NCI-H1417 (cell line): ENCODE measurements at regions not wholly inside any gene's neighbourhood (a gene's known extent, or its start where the extent isn't known, plus 50 kb on each side); places are given as distances from the start of the nearest gene placed in this dataset.

Source experiments
- DNase-seq, 3 experiments: peaks; one replicate each; lab custom pipeline; 2025; lab: John Stamatoyannopoulos, UW

DNA sequence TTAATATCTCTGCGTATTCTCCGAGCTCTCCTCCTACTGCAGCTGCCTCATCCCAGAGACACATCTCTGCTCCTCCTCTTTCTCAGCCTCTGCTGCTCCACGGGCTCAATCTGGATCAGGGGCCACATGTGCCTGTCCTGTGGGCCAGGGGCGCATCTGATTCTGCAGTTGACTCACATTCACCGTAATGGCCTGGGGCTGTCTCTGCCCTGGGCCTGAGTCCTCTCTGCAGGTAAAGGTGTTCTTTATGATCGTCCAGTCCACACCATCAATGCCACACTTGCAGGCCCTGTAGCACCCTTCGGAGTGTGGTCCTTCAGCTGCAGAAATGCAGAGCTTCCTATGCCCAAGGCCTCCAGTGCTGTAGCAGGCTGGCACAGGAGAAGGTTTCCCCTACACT lies 154.5 kb downstream of the OAT start:
- DNase-seq, result no peak

DNA sequence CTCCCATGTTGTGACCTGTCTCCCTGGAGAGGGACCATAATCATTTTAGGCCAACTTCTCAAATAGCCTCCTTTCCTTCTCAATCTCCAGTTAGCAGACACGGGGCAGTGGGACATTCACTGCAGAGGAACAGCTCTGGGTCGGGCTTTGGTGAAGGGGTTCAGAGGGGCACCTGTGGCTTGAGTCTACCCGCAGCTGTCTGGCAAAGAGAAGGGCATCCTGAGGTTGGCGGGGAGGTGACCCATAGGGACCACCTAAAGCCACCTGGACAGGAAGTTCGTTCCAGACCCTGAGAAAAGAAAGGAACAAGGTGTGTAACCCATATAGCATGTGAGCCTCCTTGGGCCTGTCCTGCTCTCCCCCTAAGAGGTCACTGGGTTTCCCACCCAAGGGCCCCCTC lies 155.0 kb downstream of the OAT start:
- DNase-seq, result no peak

DNA sequence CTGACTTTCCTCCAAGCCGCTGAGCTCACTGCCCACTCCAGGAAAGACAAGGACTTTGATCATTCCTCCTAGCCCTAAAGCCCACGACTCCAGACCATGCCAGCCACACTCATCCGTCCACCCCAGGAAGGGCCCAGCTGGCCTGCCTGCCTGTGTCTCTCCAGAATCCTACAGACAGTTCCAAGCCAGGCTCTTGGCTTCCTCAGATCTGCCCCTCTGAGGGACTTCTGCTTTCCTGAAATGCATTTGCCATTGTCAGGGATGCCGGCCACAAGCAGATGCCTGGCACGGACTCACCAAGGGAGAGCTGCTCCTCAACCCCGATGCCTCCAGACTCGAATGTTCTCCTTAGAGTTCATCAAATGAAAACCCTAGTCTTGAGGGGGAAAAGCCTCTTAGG lies 155.8 kb downstream of the OAT start:
- DNase-seq, result no peak

DNA sequence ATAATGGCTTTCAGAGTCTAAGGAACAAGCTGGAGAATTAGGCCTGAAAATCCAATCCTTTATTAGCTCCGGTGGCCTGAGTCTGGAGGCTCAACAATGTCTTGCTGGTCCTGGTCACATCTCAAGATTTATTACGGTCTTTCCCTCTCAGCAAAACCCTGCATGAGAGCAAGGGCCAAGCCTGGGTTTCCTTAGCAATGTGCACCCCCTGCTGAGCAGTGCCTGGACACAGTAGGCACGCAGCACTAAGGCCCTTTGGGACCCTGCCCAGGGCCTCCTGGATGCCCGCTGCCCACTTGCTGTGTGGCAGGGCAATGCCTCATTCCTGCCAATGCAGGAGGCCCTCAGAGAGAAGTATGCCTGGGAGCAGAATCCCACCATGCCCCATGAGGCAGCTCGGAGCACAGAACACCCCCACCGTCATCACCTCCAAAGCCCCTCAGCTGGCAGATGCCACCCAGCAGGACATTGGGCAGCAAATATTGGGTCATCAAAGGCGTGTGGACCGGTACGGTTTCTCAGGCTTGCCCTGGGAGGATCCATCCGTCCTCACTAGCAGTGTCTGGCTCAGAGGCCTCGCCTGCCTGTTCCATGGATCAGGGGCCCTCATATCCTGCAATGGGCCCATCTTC lies 156.4 kb downstream of the OAT start:
- no peak for DNase-seq

DNA sequence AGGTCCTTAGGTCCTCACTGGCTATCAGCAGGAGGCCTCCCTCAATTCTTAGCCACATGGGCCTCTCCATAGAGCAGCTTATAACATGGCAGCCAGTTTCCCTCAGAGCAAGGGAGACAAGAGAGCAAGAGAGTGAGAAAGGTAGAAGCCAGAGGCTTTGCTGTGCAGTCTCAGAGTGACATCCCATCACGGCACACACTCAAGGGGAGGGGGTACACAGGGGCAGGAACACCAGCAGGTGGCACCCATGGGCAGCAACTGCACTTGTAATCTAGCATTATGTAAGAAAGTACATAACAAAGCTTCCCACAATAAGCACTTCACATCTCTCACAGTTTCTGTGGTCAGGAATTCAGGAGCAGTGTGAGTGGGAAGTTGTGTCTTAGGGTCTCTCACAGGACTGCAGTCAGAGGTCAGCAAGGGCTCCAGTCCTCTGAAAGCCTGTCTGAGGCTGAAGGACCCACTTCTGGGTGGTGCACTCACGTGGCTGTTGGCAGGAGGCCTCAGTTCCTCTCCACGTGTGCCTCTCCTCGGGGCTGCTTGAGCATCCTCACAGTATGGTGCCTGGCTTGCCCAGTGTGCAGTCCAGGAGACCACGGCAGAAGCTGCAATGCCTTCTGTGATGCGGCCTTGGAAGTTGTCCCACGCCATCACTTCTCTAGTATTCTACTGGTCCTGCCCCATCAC lies 159.4 kb downstream of the OAT start:
- DNase-seq, result no peak

DNA sequence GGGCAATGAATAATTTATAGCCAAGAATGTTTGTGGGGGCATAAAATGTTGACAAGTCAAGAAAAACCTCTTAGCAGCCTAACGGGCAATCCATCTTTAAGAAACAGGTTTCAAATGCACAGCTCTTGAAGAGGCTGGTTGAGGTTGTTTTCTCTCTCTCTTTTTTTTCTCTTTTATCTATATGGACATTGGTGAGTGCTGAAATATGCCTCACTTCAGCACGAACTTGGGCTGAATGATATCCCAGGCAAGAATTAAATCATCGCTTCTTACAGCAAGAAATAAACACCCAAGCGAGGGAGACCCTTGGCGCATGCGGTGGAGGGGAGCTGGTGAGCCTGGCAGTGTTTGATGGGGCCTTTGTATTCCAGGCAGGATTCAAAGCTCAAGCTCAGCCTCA lies 160.9 kb downstream of the OAT start:
- no peak for DNase-seq

DNA sequence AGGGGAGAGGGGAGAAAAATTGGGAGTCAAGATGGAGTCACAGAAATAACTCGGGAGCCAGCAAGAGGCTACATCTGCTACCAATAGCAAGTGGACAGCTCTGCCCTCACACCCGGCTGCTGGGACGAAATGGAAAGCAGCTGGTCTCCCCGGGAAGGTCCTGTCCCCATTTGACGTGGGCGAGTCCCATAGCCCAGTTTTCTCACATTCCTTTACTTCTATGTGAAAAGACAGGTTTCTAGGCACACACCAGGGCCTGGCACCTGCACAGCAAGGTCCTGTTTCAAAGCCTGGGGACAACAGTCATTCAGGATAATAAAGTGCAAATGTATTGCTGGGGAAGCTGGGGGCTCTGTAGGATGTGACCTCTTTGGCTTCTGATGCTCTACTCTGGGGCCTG lies 162.6 kb downstream of the OAT start:
- DNase-seq, result no peak

DNA sequence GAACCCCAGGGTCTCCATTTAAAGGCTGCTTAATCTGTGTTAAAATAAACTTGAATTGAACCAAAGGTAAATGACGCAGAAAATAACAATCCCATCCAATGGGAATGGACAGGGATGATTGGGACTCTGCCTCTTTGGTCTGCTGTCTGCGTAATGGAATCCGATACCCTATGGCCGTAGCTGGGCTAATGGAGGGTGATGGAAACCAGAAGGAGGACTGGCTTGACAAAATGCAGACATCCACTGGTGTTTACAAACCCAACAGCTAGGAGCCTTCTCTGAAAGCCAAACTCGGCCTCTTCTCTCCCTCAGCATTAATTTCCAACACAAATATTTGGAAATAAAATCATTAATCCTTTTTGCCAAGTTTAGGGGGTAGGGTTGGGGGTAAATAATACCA lies 162.2 kb upstream of the CHST15 start:
- no peak for DNase-seq

DNA sequence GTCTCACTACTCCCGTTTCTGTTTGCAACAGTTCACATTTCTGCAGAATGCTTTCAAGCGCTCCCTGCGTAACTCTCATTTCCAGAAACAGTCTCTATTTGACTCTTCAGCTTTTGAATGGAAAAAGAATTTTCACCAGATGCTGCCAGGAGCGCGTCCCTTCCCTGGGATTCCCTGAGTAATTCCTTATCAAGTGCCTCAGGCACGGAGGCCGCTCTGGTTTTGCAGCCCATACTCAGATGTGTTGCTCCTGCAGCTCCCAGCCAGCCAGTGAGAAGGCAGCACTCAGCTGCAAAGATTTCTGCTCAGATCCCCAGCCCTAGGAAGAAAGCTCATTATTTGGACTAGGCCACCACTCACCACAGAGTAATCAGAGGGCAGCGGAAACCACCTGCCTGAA lies 161.1 kb upstream of the CHST15 start:
- DNase-seq, result no peak

DNA sequence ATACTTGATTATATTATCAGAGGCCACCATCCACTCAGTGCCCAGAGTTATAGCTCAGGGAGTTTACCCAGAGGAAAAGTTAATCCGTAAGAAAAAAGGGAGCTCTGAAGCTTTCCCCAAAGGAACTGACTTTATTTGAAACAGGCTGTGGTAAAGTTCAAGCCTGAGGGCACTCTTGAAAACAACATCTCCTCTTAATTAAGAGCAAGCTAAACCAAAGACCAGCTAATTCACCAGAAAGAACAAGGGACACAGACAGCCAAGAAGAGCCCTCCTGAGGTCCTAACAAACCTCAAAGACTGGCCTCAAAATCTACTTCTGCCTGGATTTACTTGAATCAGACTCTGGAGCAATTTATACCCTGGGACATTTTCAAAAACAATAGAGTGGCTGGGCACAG lies 159.6 kb upstream of the CHST15 start:
- DNase-seq, result no peak

DNA sequence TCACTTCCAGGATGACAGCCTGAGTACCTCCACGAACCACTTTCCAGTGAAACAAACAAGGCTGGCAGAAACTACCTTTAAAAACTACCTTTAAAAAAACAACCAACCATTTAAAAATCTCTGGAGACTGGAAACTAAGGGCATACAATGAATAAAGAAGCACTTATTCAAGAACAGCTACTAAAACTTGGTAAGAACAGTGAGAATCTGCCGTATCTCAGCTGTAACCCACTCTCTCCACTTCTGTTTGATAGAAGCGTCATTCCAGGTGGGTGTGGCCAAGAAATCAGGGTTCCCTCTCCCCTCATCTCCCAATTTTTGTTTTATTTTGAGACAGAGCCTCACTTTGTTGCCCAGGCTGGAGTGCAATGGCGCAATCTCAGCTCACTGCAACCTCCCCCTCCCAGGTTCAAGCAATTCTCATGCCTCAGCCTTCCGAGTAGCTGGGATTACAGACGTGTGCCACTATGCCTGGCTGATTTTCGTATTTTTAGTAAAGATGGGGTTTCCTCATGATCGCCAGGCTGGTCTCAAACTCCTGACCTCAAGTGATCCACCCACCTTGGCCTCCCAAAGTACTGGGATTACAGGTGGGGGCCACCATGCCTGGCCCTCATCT lies 158.8 kb upstream of the CHST15 start:
- DNase-seq, result no peak

DNA sequence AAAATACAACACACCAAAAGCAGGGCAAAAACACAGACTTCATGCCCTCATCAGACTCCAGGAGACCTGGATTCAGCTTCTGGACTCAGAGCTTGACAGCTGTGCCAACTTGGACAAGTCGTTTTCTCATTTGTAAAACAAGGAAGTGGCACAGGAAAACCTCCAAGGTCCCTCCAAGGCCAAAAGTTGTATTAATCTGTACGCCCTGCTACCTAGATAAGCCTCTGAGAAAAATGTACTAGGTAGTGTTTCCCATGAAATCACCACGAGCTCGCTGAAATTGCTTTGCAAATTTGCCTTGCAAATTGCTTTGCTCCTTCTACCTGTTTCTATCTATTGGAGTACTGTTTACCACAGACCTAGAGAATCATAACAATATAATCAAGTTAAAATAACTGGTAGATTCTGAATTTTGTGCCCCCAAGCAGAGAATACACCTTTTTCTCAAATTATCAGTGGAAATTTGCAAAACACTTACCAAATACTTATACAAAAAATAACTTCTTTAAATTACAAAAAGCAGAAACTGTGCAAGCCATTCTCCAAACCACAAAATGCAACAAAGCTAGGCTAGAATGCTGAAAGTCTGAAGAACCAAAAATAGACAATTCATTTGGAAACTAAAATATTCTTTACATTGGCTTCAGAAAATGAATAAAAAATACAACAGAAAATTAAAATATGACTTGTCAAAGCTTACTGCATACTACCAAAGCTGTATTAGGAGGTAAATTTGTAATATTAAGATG lies 158.1 kb upstream of the CHST15 start:
- DNase-seq, result no peak

DNA sequence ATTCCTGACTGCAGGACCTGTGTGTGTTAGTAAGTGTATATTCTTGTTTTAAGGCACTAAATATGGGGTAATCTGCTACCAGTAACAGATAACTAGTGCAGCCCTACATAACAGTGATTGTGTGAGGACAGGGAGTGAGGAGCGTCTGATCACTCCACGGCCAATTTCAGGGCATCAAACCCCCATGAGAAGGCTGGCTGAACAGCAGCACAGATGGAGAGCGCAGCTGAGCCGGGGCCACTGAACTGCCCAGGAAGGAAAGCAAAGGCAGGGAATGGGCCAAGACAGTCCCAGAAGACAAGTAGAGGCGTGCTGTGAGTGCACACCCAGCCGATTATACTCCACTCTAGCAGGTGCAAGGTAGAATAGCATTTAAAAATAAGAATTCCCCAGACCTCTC lies 157.1 kb upstream of the CHST15 start:
- DNase-seq, result peak; percentile 2 to 36 (median 10)

DNA sequence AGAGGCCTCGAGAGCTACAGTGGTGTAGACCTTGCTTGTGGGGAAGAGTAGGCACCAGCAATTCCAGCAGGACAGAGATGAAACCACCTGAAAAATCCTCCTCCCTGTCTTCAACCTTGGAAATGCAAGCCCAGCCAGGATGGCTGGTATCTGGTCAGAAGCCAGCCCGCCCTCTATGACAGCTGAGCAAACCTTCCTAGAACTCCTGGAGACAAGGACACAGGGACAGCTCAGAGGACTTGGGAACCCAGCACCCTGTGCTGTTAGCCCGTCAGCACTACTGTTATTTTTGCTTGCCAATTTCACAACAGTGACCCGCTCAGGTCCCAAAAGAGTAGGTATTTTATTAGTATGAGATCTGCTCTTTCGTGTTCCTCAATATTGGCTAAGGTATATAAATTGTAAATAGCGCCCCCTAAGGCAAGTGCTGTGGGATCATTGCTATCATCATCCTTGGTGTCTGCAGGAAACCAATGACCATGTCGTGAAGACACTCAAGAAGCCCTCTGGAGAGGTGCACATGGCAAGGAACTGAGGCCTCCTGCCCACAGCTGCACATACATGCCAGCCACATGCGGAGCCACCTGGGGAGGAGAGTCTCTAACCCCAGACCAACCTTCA lies 156.5 kb upstream of the CHST15 start:
- DNase-seq, result no peak

DNA sequence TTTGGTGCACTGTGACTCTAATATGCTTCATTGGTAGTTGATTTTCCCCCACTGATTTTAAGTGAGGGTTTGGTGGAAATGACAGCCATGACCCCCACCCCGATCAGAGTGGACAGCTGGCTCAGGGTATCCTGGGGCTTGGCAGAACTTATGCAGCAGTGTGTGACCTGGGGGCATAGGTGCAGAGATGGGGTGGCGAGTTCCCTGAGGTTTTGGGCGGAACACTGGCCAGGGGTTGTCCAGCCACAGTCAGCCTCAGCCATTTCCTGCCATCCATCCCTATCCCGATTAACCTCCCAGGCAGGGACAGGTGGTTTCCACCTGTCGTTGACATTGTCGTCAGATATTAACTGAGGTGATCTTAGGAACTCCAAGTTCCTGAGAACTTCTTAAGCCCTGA lies 155.8 kb upstream of the CHST15 start:
- no peak for DNase-seq

DNA sequence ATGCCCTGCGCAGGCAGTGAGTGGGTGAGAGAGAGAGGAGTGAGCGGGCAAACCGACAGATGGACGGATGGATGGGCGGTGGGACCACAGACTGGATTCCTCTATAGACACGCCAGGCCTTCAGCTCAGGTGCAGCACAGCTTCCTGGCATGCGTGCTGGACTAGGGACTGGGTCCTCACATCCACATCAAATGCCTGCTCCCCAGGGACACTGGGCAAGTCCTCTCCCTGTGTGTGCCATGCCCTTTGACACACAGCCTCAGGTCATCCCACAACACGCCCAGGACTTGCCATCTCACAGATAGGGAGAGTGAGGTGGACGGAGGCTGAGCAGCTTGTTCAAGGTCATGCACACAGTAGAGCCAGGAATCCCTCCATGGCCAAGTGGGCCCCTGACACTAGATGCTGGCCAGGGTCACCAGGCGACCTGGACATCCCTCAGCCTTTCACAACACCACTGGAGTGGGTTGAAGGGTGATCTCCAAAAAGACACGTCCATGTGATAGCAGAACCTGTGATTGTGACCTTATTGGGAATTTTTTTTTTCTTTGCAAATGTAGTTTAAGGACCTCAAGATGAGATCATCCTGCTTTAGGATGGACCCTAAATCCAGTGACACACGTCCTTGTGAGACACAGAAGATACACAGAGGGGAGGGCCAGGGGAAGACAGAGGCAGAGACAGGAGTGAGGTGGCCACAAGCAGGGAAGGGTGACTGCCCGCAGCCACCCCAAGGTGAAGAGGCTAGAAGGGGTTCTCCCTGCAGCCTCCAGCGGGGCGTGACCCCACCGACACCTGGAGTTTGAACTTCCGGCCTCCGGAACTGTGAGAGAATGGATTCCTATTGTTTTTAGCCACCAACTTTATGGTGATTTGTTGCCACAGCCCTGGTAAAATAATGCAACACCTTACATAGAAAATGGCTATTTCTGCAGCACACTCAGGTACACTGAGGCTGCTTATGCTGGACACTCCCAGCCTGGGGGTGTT lies 155.0 kb upstream of the CHST15 start:
- no peak for DNase-seq

DNA sequence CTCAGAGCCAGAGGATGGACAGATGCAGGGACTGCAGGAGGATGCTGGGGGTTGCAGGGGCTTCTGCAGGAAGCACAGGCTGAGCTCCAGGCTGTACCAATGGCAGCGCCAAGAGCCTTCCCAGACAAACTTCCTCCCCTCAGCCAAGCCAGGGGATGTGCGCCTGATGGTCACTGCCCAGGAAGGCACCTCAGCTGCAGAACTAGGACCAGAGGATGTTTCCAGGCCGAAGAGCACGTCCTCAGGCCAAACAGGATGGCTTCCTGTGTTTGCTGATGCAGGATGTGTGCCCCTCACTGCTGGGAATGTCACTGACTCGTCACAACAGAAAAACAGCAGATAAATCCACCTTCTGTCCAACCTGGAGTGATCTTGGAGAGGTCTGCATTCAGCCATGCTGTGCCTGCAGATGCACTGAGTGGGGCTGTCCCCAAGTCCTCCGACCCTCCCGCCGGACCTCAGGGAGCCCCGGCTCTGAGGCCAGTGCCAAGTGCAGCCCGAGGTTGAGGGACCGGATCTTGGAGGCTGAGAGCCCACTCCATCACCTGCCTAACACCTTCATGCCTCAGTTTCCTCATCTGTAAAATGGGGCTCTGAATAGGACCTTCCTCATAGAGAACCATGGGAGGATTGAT lies 152.5 kb upstream of the CHST15 start:
- no peak for DNase-seq

DNA sequence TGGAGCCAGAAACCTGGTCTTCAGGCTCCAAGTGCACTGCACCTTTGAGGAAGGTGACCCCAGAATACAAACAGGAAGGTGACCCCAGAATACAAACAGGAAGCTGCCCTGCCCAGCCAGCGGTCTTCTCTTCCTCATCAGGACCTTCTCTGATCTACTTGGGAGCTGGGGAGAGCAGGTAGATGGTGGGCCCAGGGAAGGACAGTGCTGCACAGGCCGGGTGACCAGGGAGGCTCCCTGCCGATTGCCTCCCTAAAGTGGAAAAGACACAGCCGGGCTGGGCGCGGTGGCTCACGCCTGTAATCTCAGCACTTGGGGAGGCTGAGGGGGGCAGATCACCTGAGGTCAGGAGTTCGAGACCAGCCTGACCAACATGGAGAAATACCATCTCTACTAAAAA lies 151.8 kb upstream of the CHST15 start:
- DNase-seq, result no peak

DNA sequence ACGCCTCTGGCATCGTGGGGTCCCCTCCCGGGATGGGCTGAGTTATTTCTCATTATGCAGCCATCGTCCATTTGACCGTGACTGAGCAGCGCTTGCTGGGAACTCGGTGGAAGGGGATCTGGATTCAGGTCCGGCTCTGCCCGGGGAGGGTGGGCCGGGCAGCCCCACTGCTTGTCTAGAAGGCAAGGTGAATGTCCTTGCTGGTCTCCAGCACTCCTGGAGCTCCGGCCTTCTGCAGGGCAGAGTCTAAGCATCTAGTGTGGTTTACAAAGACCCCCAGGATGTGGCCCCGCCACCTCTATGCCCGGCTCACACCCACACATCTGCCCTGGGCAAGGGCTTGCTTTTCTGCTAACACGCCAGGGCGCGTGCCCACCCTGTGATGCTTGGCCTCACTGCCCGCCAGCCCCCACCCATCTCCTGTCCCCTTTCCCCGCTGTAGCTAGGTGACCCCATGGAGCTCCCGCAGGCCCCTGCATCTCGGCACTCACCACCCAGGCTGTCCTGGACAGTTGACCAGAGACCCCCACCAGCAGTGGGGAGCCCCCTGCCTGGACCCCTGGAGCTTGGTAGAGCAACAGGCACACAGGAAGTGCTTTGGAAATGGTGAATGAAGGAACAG lies 151.0 kb upstream of the CHST15 start:
- DNase-seq, result no peak

DNA sequence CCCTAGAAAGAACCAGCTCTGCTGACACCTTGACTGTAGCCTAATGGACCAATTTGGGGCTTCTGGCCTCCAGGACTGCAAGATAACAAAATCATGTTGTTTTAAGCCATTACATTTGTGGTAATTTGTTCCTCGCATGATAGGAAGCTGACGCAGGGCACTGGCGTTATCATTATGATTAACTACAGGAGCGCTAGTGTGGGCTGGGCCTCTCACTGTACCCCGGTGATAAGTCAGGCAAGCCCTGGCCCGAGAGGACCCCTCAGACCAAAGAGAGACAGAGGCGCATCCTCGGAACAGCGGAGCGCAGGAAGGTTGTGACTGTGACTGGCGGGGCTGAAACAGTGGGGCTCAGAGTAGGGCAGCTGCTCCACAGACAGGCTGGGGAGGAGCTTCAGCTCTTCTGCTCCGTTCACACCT lies 150.3 kb upstream of the CHST15 start:
- no peak for DNase-seq
